ENCODE measurements at regions not wholly inside any gene's neighbourhood (a gene's known extent, or its start where the extent isn't known, plus 50 kb on each side); places are given as distances from the start of the nearest gene placed in this dataset.
A peak's percentile ranks its signal among the peaks of the same experiment; 100 is the strongest.

DNA sequence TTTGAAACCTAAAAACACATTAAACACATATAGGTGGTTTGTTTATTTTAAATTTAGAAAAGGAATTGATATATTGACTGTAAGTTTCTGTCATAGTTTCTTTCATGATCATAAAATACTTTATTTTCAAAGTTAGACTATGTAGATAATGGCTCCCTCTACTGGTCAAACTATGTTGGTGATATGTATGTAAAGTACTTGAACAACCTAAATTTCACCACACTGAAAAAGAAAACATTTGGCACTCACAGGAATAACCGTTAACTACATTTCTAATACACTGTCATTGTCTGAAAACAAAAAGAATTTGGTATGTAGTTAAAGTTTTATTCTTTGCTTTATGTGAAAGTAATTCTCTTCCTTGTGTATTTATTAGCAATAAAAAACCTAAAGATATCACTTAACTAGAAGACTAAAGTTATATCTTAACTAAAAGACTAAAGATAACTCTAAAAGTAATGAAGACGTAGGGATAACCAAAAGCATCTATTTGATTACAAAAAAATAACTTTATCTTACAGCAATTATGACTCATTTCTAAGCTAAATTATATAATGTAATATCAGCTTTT lies 427.5 kb downstream of the VGLL3 start:
- TF ChIP-seq, protein P1, sequence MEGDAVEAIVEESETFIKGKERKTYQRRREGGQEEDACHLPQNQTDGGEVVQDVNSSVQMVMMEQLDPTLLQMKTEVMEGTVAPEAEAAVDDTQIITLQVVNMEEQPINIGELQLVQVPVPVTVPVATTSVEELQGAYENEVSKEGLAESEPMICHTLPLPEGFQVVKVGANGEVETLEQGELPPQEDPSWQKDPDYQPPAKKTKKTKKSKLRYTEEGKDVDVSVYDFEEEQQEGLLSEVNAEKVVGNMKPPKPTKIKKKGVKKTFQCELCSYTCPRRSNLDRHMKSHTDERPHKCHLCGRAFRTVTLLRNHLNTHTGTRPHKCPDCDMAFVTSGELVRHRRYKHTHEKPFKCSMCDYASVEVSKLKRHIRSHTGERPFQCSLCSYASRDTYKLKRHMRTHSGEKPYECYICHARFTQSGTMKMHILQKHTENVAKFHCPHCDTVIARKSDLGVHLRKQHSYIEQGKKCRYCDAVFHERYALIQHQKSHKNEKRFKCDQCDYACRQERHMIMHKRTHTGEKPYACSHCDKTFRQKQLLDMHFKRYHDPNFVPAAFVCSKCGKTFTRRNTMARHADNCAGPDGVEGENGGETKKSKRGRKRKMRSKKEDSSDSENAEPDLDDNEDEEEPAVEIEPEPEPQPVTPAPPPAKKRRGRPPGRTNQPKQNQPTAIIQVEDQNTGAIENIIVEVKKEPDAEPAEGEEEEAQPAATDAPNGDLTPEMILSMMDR (IDR thresholded peaks at IDR 0.05; ENCODE audit: low read depth, low read length) = peak; percentile 91
- TF ChIP-seq EZH2phosphoT487 (IDR thresholded peaks at IDR 0.05; ENCODE audit: low read depth) = no peak
